SK-N-MC (cell line): ENCODE measurements at regions not wholly inside any gene's neighbourhood (a gene's known extent, or its start where the extent isn't known, plus 50 kb on each side); places are given as distances from the start of the nearest gene placed in this dataset.

ENCODE experiments used
- EZH2 ChIP-seq: fragments of 200-600 bp; sonication (generic); IDR thresholded peaks from one replicate; pipeline ENCODE4 v1.6.1; 2017; ENCODE audit warnings: antibody characterized with exemption
- FOXP2 ChIP-seq: optimal IDR thresholded peaks from 2 replicates; pipeline ENCODE3; 2011; ENCODE audit warnings: mild to moderate bottlenecking, moderate library complexity; ENCODE audit not compliant: insufficient read depth; ENCODE audit errors: extremely low read length, control extremely low read depth
- POLR2AphosphoS5 ChIP-seq: IDR thresholded peaks from 2 replicates; pipeline ENCODE4 v1.6.1; 2012; ENCODE audit warnings: mild to moderate bottlenecking, low read depth, low read length, borderline replicate concordance

- TF ChIP-seq EZH2 (no peak), POLR2AphosphoS5 (no peak), FOXP2 (no peak)
These were observed 198.5 kb upstream of the SMIM21 start for GRCh38 chr18:75625966-75626365.
